ENCODE measurements at regions not wholly inside any gene's neighbourhood (a gene's known extent, or its start where the extent isn't known, plus 50 kb on each side); places are given as distances from the start of the nearest gene placed in this dataset.

- TF ChIP-seq ASH1L (IDR thresholded peaks at IDR 0.05; ENCODE audit: borderline replicate concordance, low read depth, partially characterized antibody), result no peak
Observed at GRCh38 chr5:145316282-145316681, 518.9 kb downstream of the PRELID2 start (continued).

- BruUV-seq (replicated peaks), result no TSS peak
- Histone ChIP-seq H3K9ac (ENCODE audit: insufficient read depth in 1 of 2, low read depth in 2 of 2, low read length in 2 of 2) (no peak overlapping the region), H3K4me2 (ENCODE audit: insufficient read depth, low read length) (no peak overlapping the region), H3K36me3 (ENCODE audit: control insufficient read depth, insufficient read depth, low read length) (no peaks in the 10 kb centered on the region), H3K4me3 (no peak overlapping the region), H3K4me1 (replicated peaks in 1 of 2; ENCODE audit: control insufficient read depth in 2 of 2, insufficient read depth in 2 of 2, low read length in 2 of 2) (no peaks in the 10 kb centered on the region), H3K27ac (ENCODE audit: extremely low read depth, low read depth, low read length) (no peak overlapping the region), H3K27me3 (ENCODE audit: control insufficient read depth in 2 of 2, insufficient read depth in 2 of 2, low read length in 2 of 2) (no peaks in the 10 kb centered on the region), H4K20me1 (replicated peaks; ENCODE audit: control insufficient read depth, insufficient read depth, low read length) (no peaks in the 10 kb centered on the region), H3K9me3 (replicated peaks; ENCODE audit: control insufficient read depth, insufficient read depth, low read depth, low read length) (no peaks in the 10 kb centered on the region), H2AFZ (ENCODE audit: low read depth, low read length) (no peak overlapping the region), H3K79me2 (ENCODE audit: control insufficient read depth, insufficient read depth, low read length) (no peaks in the 10 kb centered on the region), H3K9me1 (ENCODE audit: control insufficient read depth, insufficient read depth, low read length) (no peaks in the 10 kb centered on the region)
- FAIRE-seq, result no peak
- intact Hi-C loops (cut with micrococcal nuclease), result no loop called here
- WGBS (ENCODE audit: insufficient coverage, low coverage, missing lambda C conversion rate), result 0% methylated on average over 6 of the region's 6 CpGs
- POLR2A ChIA-PET, result no interaction called here
- no peak for DNase-seq (ENCODE audit: extremely low read depth in 1 of 4, low spot score in 3 of 4)
- ATAC-seq, result no peak
- in situ Hi-C loops (cut with MboI), result no loop called here
- CTCF ChIA-PET (ENCODE audit: low intra/inter-chr PET ratio), result no interaction called here
- TF ChIP-seq ASH1L (IDR thresholded peaks at IDR 0.05; ENCODE audit: borderline replicate concordance, low read depth, partially characterized antibody), result no peak
- TF ChIP-seq RFX7 (CRISPR knock-in tag; IDR thresholded peaks at IDR 0.05), result no peak
- no peak for TF ChIP-seq PHB (CRISPR knock-in tag; IDR thresholded peaks at IDR 0.05)
- TF ChIP-seq TEAD2 (tag; IDR thresholded peaks at IDR 0.05), result no peak
- no peak for TF ChIP-seq TFAM (CRISPR knock-in tag; conservative IDR thresholded peaks at IDR 0.05)
- no peak for TF ChIP-seq E4F1 (CRISPR knock-in tag; IDR thresholded peaks at IDR 0.05; ENCODE audit: borderline replicate concordance)
- no peak for TF ChIP-seq KDM2B (CRISPR knock-in tag; IDR thresholded peaks at IDR 0.05)
- no peak for TF ChIP-seq TOE1 (IDR thresholded peaks at IDR 0.05; ENCODE audit: borderline replicate concordance)
- no peak for TF ChIP-seq TOE1 (CRISPR knock-in tag; IDR thresholded peaks at IDR 0.05; ENCODE audit: borderline replicate concordance, low read depth)
- TF ChIP-seq ZNF384 (IDR thresholded peaks at IDR 0.05; ENCODE audit: low read depth, low read length), result no peak
- no peak for TF ChIP-seq NFE2L1 (tag; IDR thresholded peaks at IDR 0.05; ENCODE audit: borderline replicate concordance, low read depth)
- TF ChIP-seq TBL1XR1 (IDR thresholded peaks at IDR 0.05; ENCODE audit: low read length in 2 of 2), result no peak
- no peak for TF ChIP-seq ZMIZ1 (IDR thresholded peaks at IDR 0.05; ENCODE audit: low read depth in 2 of 2, low read length in 2 of 2)
- no peak for TF ChIP-seq ZNF280B (CRISPR knock-in tag; IDR thresholded peaks at IDR 0.05)
Observed at GRCh38 chr5:145307866-145308382, 527.2 kb downstream of the PRELID2 start.

All from K562 (cell line).